ENCODE measurements at regions not wholly inside any gene's neighbourhood (a gene's known extent, or its start where the extent isn't known, plus 50 kb on each side); places are given as distances from the start of the nearest gene placed in this dataset.

DNA sequence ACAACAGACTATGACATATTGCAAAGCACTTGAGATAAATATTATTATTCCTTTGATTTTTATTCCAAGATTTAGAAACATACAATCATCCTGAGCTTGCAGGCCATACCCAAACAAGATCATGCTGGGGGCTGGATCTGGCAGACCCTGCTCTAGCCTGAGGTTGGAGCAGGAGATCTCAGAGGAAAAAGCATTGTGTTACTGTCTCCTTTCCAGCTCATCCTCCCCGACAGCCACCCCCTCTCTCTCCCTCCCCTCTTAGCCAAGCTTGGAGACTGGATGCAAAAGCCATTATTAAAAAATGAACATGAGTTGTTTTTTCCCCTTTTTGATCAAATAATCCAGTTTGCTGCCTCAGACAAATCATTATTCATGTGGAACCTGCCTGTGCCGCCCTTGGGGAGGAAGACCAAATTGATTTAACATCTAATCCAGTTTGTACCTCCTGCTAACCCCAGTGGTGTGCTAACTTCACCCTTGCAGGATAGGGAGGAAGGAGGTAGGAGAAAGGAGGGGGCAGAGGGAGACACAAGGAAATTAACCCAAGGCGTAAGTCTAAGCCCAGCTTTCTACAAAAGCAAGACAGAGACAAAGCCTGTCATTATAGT is 565.8 kb upstream of the TBX3 start:
- Histone ChIP-seq H3K27me3 (ENCODE audit: control insufficient read depth, insufficient read depth, low read length, poor library complexity, severe bottlenecking) (no peaks in the 10 kb centered on the region), H3K9me3 (ENCODE audit: control insufficient read depth, low read length) (no peaks in the 10 kb centered on the region), H3K27ac (ENCODE audit: insufficient read depth, low read depth, low read length, poor library complexity, severe bottlenecking) (no peak overlapping the region), H3K36me3 (ENCODE audit: control insufficient read depth, insufficient read depth, low read length) (no peaks in the 10 kb centered on the region), H3K4me3 (ENCODE audit: insufficient read depth, low read depth, low read length) (no peak overlapping the region), H3K4me1 (ENCODE audit: control insufficient read depth, insufficient read depth, low read length) (no peaks in the 10 kb centered on the region)
- 83 to 90% methylated on average over 3 of the region's 3 CpGs for WGBS, 2 experiments

DNA sequence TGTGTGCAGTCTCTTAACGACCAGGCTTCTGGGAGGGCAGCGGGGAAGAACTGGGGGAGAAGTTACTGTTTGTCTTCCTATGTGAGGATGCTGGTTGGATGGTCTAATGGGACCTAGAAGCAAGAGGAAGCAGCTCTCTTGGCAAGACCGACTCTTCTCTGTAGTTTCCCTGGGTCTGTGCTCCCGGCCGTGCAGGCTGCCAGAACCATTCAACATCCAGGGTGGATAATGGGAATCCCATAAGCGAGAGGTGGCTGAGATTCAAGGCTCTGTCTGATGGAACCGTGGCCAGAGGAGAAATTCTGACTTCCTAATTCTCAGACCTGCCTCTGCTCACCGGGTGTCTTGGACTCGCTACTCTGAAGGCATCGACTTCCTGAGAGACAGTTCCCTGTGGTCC is 561.0 kb upstream of the TBX3 start:
- 93 to 95% methylated on average over 10 of the region's 10 CpGs for WGBS, 2 experiments
- Histone ChIP-seq H3K36me3 (ENCODE audit: control insufficient read depth, insufficient read depth, low read length) (no peaks in the 10 kb centered on the region), H3K9me3 (ENCODE audit: control insufficient read depth, low read length) (no peaks in the 10 kb centered on the region), H3K4me1 (ENCODE audit: control insufficient read depth, insufficient read depth, low read length) (no peaks in the 10 kb centered on the region), H3K27me3 (ENCODE audit: control insufficient read depth, insufficient read depth, low read length, poor library complexity, severe bottlenecking) (no peaks in the 10 kb centered on the region), H3K27ac (ENCODE audit: insufficient read depth, low read depth, low read length, poor library complexity, severe bottlenecking) (no peak overlapping the region), H3K4me3 (ENCODE audit: insufficient read depth, low read depth, low read length) (no peak overlapping the region)

DNA sequence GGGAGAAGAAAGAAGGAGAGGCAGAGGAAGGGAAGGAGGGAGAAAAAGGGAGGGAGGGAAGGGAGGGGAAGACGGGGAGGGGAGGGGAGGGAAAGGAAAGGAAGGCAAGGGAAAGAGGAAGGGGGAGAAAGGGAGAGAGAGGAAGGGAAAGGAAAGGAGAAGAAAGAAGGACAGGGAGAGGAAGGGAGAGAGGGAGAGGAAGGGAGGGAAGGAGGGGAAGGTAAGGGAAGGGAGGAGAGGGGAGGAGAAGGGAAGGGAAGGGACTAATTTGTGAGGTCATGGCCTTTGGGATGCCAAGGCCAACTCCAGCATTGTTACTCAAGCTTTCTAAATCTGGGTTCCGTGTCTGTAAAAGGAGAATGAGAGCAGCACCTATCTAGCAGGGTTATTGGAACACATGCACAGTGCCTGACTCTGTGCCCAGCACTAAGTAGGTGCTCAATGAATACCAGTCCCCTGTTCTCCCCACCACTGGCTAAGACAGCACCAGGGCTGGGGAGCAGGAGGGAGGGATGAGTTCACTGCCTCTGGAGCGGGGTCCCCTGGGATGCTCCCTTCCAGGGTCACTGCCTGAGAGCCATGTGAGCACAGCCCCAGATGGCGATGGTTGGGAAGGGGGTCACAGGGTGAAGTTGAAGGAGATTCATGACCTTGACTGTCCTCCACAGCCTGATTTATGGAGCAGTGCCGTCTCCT is 560.1 kb upstream of the TBX3 start:
- H3K4me3 ChIP-seq (ENCODE audit: insufficient read depth, low read depth, low read length): no peak overlapping the region
- no peak overlapping the region for H3K27ac ChIP-seq (ENCODE audit: insufficient read depth, low read depth, low read length, poor library complexity, severe bottlenecking)
- WGBS, 2 experiments: 93 to 97% methylated on average over 5 of the region's 5 CpGs
- no peaks in the 10 kb centered on the region for H3K36me3 ChIP-seq (ENCODE audit: control insufficient read depth, insufficient read depth, low read length)
- no peaks in the 10 kb centered on the region for H3K27me3 ChIP-seq (ENCODE audit: control insufficient read depth, insufficient read depth, low read length, poor library complexity, severe bottlenecking)
- H3K9me3 ChIP-seq (ENCODE audit: control insufficient read depth, low read length): no peaks in the 10 kb centered on the region
- no peaks in the 10 kb centered on the region for H3K4me1 ChIP-seq (ENCODE audit: control insufficient read depth, insufficient read depth, low read length)

DNA sequence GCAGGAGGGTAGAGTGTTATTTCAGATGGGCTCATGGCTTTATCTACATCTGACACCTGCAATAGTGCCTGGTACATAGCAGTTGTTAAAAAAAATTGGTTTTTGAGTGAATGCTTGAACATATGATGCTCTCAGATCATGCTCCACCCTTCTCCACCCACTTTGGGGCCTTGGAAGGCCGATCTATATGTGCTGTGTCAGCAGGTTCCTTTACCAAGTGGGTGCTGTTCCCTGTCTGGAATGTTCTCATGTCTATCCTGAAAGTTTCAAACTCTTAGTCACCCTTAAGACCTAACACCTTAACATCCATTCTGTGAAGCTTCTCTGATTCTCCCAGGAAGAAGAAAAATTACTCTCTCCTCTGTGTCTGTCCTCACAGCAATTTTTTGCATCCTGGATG is 556.3 kb upstream of the TBX3 start:
- H3K4me1 ChIP-seq (ENCODE audit: control insufficient read depth, insufficient read depth, low read length): no peaks in the 10 kb centered on the region
- 83 to 89% methylated on average over 1 of the region's 1 CpG for WGBS, 2 experiments
- no peaks in the 10 kb centered on the region for H3K36me3 ChIP-seq (ENCODE audit: control insufficient read depth, insufficient read depth, low read length)
- no peak overlapping the region for H3K4me3 ChIP-seq (ENCODE audit: insufficient read depth, low read depth, low read length)
- no peaks in the 10 kb centered on the region for H3K9me3 ChIP-seq (ENCODE audit: control insufficient read depth, low read length)
- no peak overlapping the region for H3K27ac ChIP-seq (ENCODE audit: insufficient read depth, low read depth, low read length, poor library complexity, severe bottlenecking)
- H3K27me3 ChIP-seq (ENCODE audit: control insufficient read depth, insufficient read depth, low read length, poor library complexity, severe bottlenecking): no peaks in the 10 kb centered on the region

DNA sequence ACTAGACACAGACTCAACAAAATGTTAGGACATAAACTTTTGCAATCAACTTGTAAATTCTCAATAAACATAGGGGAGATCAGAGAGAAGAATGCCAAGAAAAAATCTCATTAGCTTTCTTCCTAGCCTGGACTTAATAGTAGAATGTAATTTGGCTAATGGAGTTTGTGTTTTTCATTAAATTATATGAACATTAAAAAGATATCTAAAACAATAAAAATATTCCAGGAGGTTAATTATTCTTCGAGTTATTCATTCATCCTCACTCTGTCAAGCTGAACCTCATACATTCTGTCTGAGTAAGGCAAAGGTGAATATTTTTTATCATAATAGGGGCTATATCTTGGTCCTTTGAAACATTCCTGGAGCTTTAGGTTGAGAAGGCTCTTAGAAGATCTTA is 551.9 kb upstream of the TBX3 start:
- H3K4me1 ChIP-seq (ENCODE audit: control insufficient read depth, insufficient read depth, low read length): no peaks in the 10 kb centered on the region
- no CpG with 5 or more reads among the region's 1 CpG for WGBS, 2 experiments
- H3K27me3 ChIP-seq (ENCODE audit: control insufficient read depth, insufficient read depth, low read length, poor library complexity, severe bottlenecking): no peaks in the 10 kb centered on the region
- H3K4me3 ChIP-seq (ENCODE audit: insufficient read depth, low read depth, low read length): no peak overlapping the region
- H3K36me3 ChIP-seq (ENCODE audit: control insufficient read depth, insufficient read depth, low read length): no peaks in the 10 kb centered on the region
- H3K9me3 ChIP-seq (ENCODE audit: control insufficient read depth, low read length): no peaks in the 10 kb centered on the region
- H3K27ac ChIP-seq (ENCODE audit: insufficient read depth, low read depth, low read length, poor library complexity, severe bottlenecking): no peak overlapping the region

DNA sequence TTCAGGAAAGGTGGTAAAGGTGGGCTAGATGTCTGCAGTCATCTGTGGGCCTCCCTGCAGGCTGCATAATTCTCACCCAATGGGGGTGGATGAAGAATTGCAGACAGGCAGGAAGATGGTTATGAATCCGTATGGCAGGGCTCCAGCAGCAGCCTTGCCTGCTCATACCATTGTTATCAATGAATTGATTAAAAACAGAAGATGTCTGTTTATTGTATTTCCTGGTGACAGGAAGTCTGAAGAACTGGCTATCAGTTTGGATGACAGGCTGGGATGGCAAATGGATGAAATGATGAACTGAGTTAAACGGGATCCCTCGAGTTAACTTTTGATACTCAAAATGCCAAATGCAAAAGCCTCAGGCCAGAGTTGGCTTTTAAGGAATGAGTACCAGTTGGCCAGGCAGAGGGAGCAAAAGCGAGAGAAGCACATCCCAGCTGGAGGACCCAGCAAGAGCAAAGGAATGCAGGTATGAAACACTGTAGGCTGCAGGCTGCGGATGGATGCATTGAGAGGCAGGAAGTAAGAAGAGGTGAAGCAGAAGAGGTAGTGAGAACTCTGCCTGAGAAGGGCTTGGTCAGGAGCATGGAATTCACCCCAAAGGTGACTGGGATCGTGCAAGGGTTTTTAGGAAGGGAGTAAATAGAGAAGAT is 550.0 kb upstream of the TBX3 start:
- H3K27ac ChIP-seq (ENCODE audit: insufficient read depth, low read depth, low read length, poor library complexity, severe bottlenecking): no peak overlapping the region
- WGBS, 2 experiments: 62 to 66% methylated on average over 5 to 6 of the region's 6 CpGs

DNA sequence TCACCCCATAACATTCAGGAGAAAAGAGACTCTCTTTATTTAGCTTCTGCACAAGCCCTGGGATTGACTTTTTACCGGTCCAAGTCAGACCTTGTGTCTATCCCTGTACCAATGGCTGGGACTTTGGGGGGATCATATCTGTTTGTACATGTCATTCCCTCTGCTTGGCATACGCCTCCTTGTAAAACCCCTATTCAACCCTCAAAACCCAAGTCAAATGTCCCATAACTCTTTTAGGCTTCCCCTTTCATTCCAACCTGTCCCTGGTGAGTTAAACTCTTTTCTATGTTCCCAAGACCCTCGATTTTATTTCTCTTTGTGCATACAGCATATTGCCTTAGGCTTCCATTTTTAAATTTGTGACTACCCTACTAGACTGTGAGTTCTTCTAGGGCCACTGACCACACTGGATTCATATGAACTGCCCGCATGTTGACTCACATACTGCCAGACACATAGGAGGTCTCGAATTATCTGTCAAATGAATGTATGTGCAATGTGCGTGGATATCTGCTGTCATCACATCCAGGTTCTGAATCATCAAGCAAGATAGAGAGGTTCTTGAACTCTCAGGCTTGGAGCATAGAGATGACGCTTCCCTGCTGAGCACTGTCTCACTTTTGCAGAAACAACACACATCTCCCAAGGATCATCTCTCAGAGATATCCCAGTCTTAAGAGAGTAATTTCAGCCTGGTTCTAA is 548.6 kb upstream of the TBX3 start:
- WGBS, 2 experiments: 92 to 93% methylated on average over 7 of the region's 7 CpGs
- no peaks in the 10 kb centered on the region for H3K9me3 ChIP-seq (ENCODE audit: control insufficient read depth, low read length)
- no peaks in the 10 kb centered on the region for H3K4me1 ChIP-seq (ENCODE audit: control insufficient read depth, insufficient read depth, low read length)
- no peaks in the 10 kb centered on the region for H3K36me3 ChIP-seq (ENCODE audit: control insufficient read depth, insufficient read depth, low read length)
- no peak overlapping the region for H3K27ac ChIP-seq (ENCODE audit: insufficient read depth, low read depth, low read length, poor library complexity, severe bottlenecking)
- no peaks in the 10 kb centered on the region for H3K27me3 ChIP-seq (ENCODE audit: control insufficient read depth, insufficient read depth, low read length, poor library complexity, severe bottlenecking)
- H3K4me3 ChIP-seq (ENCODE audit: insufficient read depth, low read depth, low read length): no peak overlapping the region

More for the DNA sequence above, 550.0 kb upstream of the TBX3 start:
- Histone ChIP-seq H3K4me3 (ENCODE audit: insufficient read depth, low read depth, low read length) (no peak overlapping the region), H3K4me1 (ENCODE audit: control insufficient read depth, insufficient read depth, low read length) (no peaks in the 10 kb centered on the region), H3K36me3 (ENCODE audit: control insufficient read depth, insufficient read depth, low read length) (no peaks in the 10 kb centered on the region), H3K27me3 (ENCODE audit: control insufficient read depth, insufficient read depth, low read length, poor library complexity, severe bottlenecking) (no peaks in the 10 kb centered on the region), H3K9me3 (ENCODE audit: control insufficient read depth, low read length) (no peaks in the 10 kb centered on the region)

DNA sequence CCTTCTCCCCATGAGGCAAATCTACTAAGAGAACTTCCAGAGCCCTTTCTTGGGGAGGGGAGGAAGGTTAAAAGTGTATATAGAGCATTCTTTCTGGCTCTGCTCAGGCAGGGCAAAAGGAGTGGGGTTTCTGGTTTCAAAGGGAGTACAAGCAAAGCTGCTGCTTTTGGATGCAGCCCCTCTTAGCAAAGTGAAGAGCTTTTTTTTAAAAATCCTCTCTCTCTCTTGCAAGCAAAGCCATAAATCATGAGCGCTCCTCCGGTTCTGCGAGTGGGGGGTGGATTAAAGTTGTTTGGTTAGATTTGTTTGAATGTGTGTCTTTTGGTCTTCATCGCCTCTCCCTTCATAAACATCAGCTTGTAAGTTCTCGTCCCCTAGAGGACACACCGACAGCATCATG is 546.6 kb upstream of the TBX3 start:
- Histone ChIP-seq H3K27ac (ENCODE audit: insufficient read depth, low read depth, low read length, poor library complexity, severe bottlenecking) (no peak overlapping the region), H3K36me3 (ENCODE audit: control insufficient read depth, insufficient read depth, low read length) (no peaks in the 10 kb centered on the region), H3K4me3 (ENCODE audit: insufficient read depth, low read depth, low read length) (no peak overlapping the region), H3K9me3 (ENCODE audit: control insufficient read depth, low read length) (no peaks in the 10 kb centered on the region), H3K27me3 (ENCODE audit: control insufficient read depth, insufficient read depth, low read length, poor library complexity, severe bottlenecking) (no peaks in the 10 kb centered on the region), H3K4me1 (ENCODE audit: control insufficient read depth, insufficient read depth, low read length) (no peaks in the 10 kb centered on the region)
- WGBS, 2 experiments: 91 to 93% methylated on average over 3 to 6 of the region's 6 CpGs

DNA sequence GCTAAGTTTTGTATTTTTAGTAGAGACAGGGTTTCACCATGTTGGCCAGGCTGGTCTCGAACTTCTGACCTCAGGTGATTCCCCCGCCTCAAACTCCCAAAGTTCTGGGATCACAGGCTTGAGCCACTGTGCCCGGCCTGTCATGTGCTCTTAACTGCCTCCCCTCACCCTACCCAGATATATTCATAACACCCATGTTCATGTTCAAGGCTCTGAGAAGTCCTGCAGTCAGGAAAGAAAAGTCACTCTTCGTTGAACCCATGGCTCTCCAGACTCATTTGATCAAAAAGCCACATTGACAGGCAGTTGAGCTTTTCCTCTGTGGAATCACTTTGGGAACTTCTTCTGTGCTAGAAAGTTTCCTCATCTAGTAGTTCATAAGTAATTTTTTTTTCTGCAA is 545.5 kb upstream of the TBX3 start:
- no peaks in the 10 kb centered on the region for H3K9me3 ChIP-seq (ENCODE audit: control insufficient read depth, low read length)
- no peak overlapping the region for H3K27ac ChIP-seq (ENCODE audit: insufficient read depth, low read depth, low read length, poor library complexity, severe bottlenecking)
- H3K36me3 ChIP-seq (ENCODE audit: control insufficient read depth, insufficient read depth, low read length): no peaks in the 10 kb centered on the region
- no peak overlapping the region for H3K4me3 ChIP-seq (ENCODE audit: insufficient read depth, low read depth, low read length)
- H3K4me1 ChIP-seq (ENCODE audit: control insufficient read depth, insufficient read depth, low read length): no peaks in the 10 kb centered on the region
- WGBS, 2 experiments: 92 to 94% methylated on average over 4 of the region's 4 CpGs
- H3K27me3 ChIP-seq (ENCODE audit: control insufficient read depth, insufficient read depth, low read length, poor library complexity, severe bottlenecking): no peaks in the 10 kb centered on the region

DNA sequence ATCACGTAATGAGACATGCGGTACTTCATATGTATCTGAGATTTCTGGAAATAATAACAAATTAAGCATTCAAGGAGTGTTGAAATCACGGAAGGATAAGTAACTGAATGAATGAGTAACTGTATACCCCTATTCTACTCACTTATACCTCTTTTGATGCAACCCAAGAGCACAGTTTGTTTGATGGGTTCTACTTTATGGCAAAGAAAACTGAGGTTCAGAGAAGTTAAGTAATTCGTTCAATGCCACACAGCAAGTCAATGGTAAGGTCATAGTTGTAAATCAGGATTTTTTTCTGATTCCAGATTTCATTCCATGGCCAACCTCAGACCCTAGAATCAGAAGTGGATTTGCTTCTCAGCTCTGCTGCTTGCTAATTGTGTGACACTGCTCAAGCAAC is 544.5 kb upstream of the TBX3 start:
- no peaks in the 10 kb centered on the region for H3K9me3 ChIP-seq (ENCODE audit: control insufficient read depth, low read length)
- H3K27me3 ChIP-seq (ENCODE audit: control insufficient read depth, insufficient read depth, low read length, poor library complexity, severe bottlenecking): no peaks in the 10 kb centered on the region
- WGBS, 2 experiments: 87 to 88% methylated on average over 1 to 3 of the region's 4 CpGs
- no peaks in the 10 kb centered on the region for H3K36me3 ChIP-seq (ENCODE audit: control insufficient read depth, insufficient read depth, low read length)
- H3K27ac ChIP-seq (ENCODE audit: insufficient read depth, low read depth, low read length, poor library complexity, severe bottlenecking): no peak overlapping the region
- no peaks in the 10 kb centered on the region for H3K4me1 ChIP-seq (ENCODE audit: control insufficient read depth, insufficient read depth, low read length)
- no peak overlapping the region for H3K4me3 ChIP-seq (ENCODE audit: insufficient read depth, low read depth, low read length)
